MCF 10A (cell line): ENCODE measurements at regions not wholly inside any gene's neighbourhood (a gene's known extent, or its start where the extent isn't known, plus 50 kb on each side); places are given as distances from the start of the nearest gene placed in this dataset.

ENCODE experiments used
- BruUV-seq: library from RNA; stranded (reverse); fragments of 400-500 nt; replicated peaks from 2 replicates; lab custom pipeline; 2021; lab: Mats Ljungman, UMichigan
- CTCF ChIA-PET: fragments of 300-600 bp; sonication (Branson Sonifier 250); formaldehyde crosslinking; extraction: SDS; loops from one replicate; lab custom pipeline; 2021; ENCODE audit warnings: antibody characterized with exemption, inconsistent platforms; lab: Yijun Ruan, JAX
- POLR2A ChIA-PET: fragments of 300-600, 350-650 bp; sonication (Branson Sonifier 250); formaldehyde crosslinking; extraction: SDS; loops from one replicate; lab custom pipeline; 2020; ENCODE audit warnings: antibody characterized with exemption, inconsistent platforms; lab: Yijun Ruan, JAX
- DNase-seq: peaks from one replicate; pipeline ENCODE4 v3.0.0-alpha.2; 2018; ENCODE audit not compliant: unreplicated experiment
- H3K27ac Mint-ChIP-seq: one replicate; pipeline ENCODE4 v1.8.0; 2022; ENCODE audit warnings: mild to moderate bottlenecking, low read depth, mixed read lengths; ENCODE audit not compliant: unreplicated experiment
- H3K27me3 Mint-ChIP-seq: one replicate; pipeline ENCODE4 v1.8.0; 2022; ENCODE audit warnings: mixed read lengths; ENCODE audit not compliant: insufficient read depth, unreplicated experiment
- H3K36me3 Mint-ChIP-seq: one replicate; pipeline ENCODE4 v1.8.0; 2022; ENCODE audit warnings: mild to moderate bottlenecking, moderate library complexity, mixed read lengths; ENCODE audit not compliant: insufficient read depth, unreplicated experiment
- H3K4me1 Mint-ChIP-seq: one replicate; pipeline ENCODE4 v1.8.0; 2022; ENCODE audit warnings: mixed read lengths; ENCODE audit not compliant: insufficient read depth, unreplicated experiment
- H3K4me3 Mint-ChIP-seq: one replicate; pipeline ENCODE4 v1.8.0; 2022; ENCODE audit warnings: mild to moderate bottlenecking, moderate library complexity, mixed read lengths; ENCODE audit not compliant: unreplicated experiment
- H3K9me3 Mint-ChIP-seq: one replicate; pipeline ENCODE4 v1.8.0; 2022; ENCODE audit warnings: mixed read lengths; ENCODE audit not compliant: unreplicated experiment
- CTCF ChIP-seq: fragments of 200-600 bp; IDR thresholded peaks from one replicate; pipeline ENCODE4 v1.8.0; 2022; ENCODE audit warnings: antibody characterized with exemption, mild to moderate bottlenecking; ENCODE audit not compliant: unreplicated experiment
- intact Hi-C: fragments of 100-400 bp; cut with micrococcal nuclease; formaldehyde crosslinking; loops from 2 replicates; pipeline ENCODE4 v1.14.1; 2022

DNA sequence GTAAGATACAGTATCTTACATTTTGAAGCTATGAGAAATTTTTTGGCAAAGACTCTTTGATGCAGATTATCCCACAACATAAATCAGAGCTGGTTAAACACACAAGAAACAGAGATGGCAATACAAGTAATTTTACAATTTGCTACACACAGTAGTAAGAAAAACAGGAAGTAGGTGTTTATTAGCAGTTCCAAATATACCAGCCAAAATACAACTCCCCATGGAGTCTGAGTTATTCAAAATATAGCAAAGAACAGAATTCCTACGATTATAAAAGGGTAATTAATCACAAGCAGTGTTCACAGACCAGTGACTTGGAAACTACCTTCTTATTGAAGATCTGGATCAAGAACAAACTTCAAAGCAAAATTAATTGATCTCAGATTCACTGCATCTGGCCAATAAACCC is 83.9 kb downstream of the BMP4 start:
- no peaks in the 10 kb centered on the region for H3K27me3 Mint-ChIP-seq
- no peaks in the 10 kb centered on the region for H3K4me1 Mint-ChIP-seq
- H3K4me3 Mint-ChIP-seq = no peak overlapping the region
- intact Hi-C loops = no loop called here
- H3K27ac Mint-ChIP-seq = no peak overlapping the region
- no peak for DNase-seq
- CTCF ChIA-PET = interaction anchor here (0.6 kb wide), 1 partner anchor 487 kb away, joined by 3 read pairs; no protein-coding TSS in a partner anchor
- H3K36me3 Mint-ChIP-seq = no peaks in the 10 kb centered on the region
- POLR2A ChIA-PET = no interaction called here
- BruUV-seq = no TSS peak
- TF ChIP-seq CTCF = no peak
- no peaks in the 10 kb centered on the region for H3K9me3 Mint-ChIP-seq

DNA sequence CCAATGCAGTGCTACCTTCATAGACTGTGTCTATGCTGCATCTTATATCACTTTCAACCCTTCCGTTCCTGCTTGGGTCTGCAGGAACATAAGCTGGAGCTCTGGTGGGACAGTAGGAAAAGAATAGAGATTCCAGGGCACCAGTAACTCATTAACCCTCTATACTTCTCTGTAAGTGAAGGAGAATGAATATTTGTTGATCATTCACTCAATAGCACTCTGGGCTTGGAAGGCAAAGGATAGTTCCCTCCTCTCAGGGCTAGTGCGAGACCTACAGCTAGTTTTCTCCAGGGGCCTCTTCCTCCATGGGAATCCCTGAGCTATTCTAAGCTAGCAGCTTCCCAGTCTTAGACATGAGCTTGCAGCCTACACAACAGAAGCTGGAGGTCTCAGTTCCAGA is 84.7 kb downstream of the BMP4 start:
- Mint-ChIP-seq H3K27me3 (no peaks in the 10 kb centered on the region), H3K4me1 (no peaks in the 10 kb centered on the region), H3K4me3 (no peak overlapping the region), H3K9me3 (no peaks in the 10 kb centered on the region), H3K36me3 (no peaks in the 10 kb centered on the region), H3K27ac (no peak overlapping the region)
- intact Hi-C loops = no loop called here
- no peak for TF ChIP-seq CTCF
- no TSS peak for BruUV-seq
- ChIA-PET CTCF (no interaction called here), POLR2A (no interaction called here)
- DNase-seq = no peak

- no peak for TF ChIP-seq CTCF
- no peaks in the 10 kb centered on the region for H3K27me3 Mint-ChIP-seq
- ChIA-PET POLR2A (interaction anchor here (0.7 kb wide), 1 partner anchor 42 kb away, joined by 3 read pairs; no protein-coding TSS in a partner anchor), CTCF (interaction anchor here (0.7 kb wide), 1 partner anchor 477 kb away, joined by 3 read pairs; no protein-coding TSS in a partner anchor)
- intact Hi-C loops = no loop called here
- no peaks in the 10 kb centered on the region for H3K36me3 Mint-ChIP-seq
- no peak overlapping the region for H3K27ac Mint-ChIP-seq
- H3K4me3 Mint-ChIP-seq = no peak overlapping the region
- no peak for DNase-seq
- H3K4me1 Mint-ChIP-seq = no peaks in the 10 kb centered on the region
- H3K9me3 Mint-ChIP-seq = no peaks in the 10 kb centered on the region
- no TSS peak for BruUV-seq
Observed at GRCh38 chr14:53871011-53871410, 85.6 kb downstream of the BMP4 start.

DNA sequence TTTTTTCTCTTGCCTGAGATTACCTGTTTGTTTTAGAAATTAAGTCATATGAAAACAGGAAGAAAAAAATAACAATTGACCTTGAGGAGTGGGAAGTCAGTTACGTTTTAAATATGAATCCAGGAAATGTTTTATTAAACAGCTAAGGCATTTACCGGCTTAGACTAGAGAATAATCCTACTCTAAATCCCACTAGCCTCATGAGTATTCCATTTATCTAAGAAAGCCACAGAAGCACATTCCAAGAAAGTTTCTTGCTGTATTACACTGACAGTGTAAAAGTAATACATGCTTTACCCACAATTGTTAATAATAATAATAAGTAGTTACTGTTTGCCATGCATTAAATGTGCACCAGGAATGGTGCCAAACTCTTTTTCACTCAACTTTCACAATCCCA is 90.9 kb downstream of the BMP4 start:
- Mint-ChIP-seq H3K4me1 (no peaks in the 10 kb centered on the region), H3K9me3 (no peaks in the 10 kb centered on the region), H3K4me3 (no peak overlapping the region), H3K27ac (no peak overlapping the region), H3K27me3 (no peaks in the 10 kb centered on the region), H3K36me3 (peaks cover 6% of the 10 kb centered on the region)
- CTCF ChIA-PET = no interaction called here
- no peak for DNase-seq
- no TSS peak for BruUV-seq
- intact Hi-C loops = no loop called here
- TF ChIP-seq CTCF = no peak
- POLR2A ChIA-PET = no interaction called here
